NCI-H1092 treated with DMSO at 0.1 percent for 48 hours (cell line): ENCODE measurements at regions not wholly inside any gene's neighbourhood (a gene's known extent, or its start where the extent isn't known, plus 50 kb on each side); places are given as distances from the start of the nearest gene placed in this dataset.

Experiments used
- DNase-seq: peaks from one replicate; lab custom pipeline; 2025; lab: John Stamatoyannopoulos, UW

- no peak for DNase-seq
These were observed 519.3 kb upstream of the CADM2 start for GRCh38 chr3:84439476-84439875.

- no peak for DNase-seq
These were observed 518.5 kb upstream of the CADM2 start for GRCh38 chr3:84440291-84440690.

- no peak for DNase-seq
These were observed 516.3 kb upstream of the CADM2 start for GRCh38 chr3:84442533-84442932.

- DNase-seq = no peak
These were observed 513.9 kb upstream of the CADM2 start for GRCh38 chr3:84444726-84445521.

GRCh38 chr3:84487296-84487695, 471.5 kb upstream of the CADM2 start:
- no peak for DNase-seq

DNA sequence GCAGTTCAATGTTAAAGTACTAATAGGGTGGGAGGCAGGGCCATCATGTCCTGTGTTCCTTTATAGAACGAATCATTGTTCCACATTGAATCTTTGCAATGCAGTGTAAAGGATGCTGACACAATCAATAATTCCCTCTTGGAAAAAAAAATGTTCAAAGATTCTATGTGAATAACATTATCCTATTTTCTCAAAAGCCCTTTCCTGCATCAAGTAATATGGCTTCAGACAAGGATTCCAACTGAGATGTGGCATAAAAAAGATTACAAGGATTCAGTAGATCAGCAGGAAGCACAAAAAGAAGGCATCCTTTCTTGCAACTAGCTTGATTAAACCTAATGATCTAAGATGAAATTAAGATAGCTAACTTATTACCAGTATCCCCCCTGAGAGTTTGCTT, 454.0 kb upstream of the CADM2 start:
- peak; percentile 13 for DNase-seq

DNA sequence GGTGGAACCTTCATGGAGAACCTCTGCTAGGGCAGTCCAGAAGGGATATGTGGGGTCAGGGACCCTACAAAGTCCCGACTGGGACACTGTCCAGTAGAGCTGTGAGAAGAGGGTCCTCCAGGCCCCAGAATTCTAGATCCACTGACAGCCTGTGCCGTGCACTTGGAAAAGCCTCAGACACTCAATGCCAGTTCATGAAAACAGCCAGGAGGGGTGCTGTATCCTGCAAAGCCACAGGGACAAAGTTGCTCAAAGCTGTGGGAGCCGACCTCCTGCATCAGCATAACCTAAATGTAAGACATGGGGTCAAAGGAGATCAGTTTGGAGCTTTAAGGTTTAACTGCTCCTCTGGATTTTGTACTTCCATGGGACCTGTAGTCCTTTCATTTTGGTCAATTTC, 448.8 kb upstream of the CADM2 start:
- DNase-seq = no peak

- DNase-seq = no peak
These were observed 435.9 kb upstream of the CADM2 start for GRCh38 chr3:84522893-84523292.

DNA sequence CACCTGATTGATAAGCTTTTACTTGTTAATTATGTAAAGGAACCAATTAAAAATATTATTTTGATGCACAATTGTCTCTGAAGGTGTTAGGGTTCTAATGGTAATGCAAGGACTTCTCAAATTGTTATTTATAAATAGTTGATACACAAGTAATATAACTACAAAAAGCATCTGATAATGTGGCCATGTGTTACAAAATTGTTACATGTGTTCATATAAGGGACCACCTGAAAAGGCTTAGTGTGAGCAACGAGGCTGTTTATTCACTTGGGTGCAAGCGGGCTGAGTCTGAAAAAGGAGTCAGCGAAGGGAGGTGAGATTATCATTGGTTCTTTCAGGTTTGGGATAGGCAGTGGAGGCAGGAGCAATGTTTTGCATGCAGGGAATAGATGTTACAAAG, 421.9 kb upstream of the CADM2 start:
- no peak for DNase-seq

GRCh38 chr3:84538597-84538996, 420.2 kb upstream of the CADM2 start:
- no peak for DNase-seq

- DNase-seq = no peak
These were observed 411.6 kb upstream of the CADM2 start for GRCh38 chr3:84547207-84547606.

- peak; percentile 53 for DNase-seq
These were observed 410.5 kb upstream of the CADM2 start for GRCh38 chr3:84547971-84548970.

DNA sequence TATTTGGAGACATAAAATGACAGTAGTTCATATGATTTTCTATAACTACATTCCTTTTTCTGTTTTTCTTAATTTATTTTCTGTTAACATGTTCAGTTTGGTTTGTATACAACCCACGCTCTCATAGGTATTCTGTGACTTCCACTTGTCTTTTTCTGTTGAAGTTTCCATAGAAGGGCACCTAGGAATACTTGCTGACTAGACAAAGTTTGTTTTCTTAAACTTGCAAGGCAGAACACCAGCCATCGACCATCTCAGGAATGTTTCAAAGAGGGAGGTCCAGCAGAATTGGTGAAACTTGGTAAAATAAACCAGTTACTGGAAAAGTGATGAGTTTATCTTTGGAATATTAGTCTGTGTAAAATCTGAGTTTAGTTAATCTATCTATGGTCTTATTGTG, 403.2 kb upstream of the CADM2 start:
- DNase-seq = no peak

- no peak for DNase-seq
These were observed 392.5 kb upstream of the CADM2 start for GRCh38 chr3:84566256-84566655.

GRCh38 chr3:84567796-84568195, 391.0 kb upstream of the CADM2 start:
- no peak for DNase-seq

DNA sequence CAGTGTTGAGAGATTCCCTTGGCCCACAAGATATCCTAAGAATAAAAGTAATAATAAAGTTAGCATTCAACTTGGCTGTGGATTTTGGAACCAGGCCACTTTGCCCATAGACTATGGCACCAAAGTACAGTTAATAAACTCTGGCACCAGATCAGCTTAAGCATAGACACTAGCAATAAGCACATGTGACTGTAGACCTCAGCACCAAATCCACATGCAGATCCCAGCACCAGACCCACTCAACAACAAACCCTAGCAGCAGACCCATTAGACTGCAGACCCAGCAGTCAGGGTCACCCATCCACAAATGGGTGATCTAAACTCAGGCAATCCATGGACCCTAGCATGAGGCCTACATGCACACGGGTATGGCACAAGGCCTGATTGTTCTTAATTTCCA, 384.8 kb upstream of the CADM2 start:
- DNase-seq = no peak

DNA sequence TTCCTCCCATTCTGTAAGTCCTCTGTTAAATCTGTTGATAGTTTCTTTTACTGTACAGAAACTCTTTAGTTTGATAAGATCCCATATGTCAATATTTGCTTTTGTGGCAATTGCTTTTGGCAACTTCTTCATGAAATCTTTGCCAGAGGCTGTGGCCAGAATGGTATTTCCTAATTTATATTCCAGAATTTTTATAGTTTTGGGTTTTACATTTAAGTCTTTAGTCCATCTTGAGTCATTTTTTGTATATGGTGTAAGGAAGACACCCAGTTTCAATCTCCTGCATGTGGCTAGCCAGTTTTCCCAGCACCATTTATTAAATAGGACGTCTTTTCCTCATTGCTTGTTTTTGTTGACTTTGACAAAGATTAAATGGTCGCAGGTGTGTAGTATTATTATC, 372.4 kb upstream of the CADM2 start:
- DNase-seq = no peak

GRCh38 chr3:84600703-84601225, 358.0 kb upstream of the CADM2 start:
- no peak for DNase-seq

GRCh38 chr3:84601303-84601702, 357.5 kb upstream of the CADM2 start:
- DNase-seq = peak; percentile 18

DNA sequence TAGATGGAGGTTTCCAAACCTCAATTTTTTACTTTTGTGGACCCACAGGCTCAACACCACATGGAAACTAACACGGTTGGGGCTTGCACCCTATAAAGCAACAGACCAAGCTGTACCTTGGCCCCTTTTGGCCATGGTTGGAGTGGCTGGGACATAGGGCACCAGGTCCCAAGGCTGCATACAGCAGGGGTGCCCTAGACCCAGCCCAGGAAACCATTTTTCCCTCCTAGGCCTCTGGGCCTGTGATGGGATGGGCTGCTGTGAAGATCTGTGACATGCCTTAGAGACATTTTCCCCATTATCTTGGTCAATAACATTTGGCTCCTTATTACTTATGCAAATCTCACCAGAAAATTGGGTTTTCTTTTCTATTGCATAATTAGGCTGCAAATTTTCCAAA, 337.0 kb upstream of the CADM2 start:
- DNase-seq = no peak

DNA sequence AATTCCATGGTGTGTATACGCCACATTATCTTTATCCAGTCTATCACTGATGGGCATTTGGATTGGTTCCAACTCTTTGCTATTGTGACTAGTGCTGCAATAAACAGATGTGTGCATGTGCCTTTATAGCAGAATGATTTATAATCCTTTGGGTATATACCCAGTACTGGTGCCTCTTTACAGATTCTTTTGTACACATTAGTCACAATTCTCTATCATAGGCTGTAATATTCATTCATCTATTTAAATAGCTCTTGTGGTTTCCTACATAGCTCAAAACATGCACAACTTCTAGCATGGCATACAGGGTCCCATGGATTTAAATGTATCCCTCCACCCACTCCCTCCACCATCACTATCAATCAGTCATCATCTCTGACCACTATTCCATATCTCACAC, 324.1 kb upstream of the CADM2 start:
- no peak for DNase-seq

GRCh38 chr3:84637272-84637671, 321.5 kb upstream of the CADM2 start:
- DNase-seq = no peak

GRCh38 chr3:84666468-84666867, 292.3 kb upstream of the CADM2 start:
- no peak for DNase-seq
